ENCODE measurements at regions not wholly inside any gene's neighbourhood (a gene's known extent, or its start where the extent isn't known, plus 50 kb on each side); places are given as distances from the start of the nearest gene placed in this dataset.

GRCh38 chr4:17013382-17014006 is 115.0 kb upstream of the LDB2 start:
- no peak for ATAC-seq
- no peak overlapping the region for H3K27ac ChIP-seq (ENCODE audit: low read length)
- no peaks in the 10 kb centered on the region for H3F3A ChIP-seq (ENCODE audit: low read length, unreplicated experiment)
- H3K9me3 ChIP-seq (ENCODE audit: low read length): no peaks in the 10 kb centered on the region
- CTCF ChIA-PET: no interaction called here
- H3K9me2 ChIP-seq (replicated peaks; ENCODE audit: low read length): no peaks in the 10 kb centered on the region
- no peak overlapping the region for H3K9ac ChIP-seq (ENCODE audit: low read length)
- intact Hi-C loops (cut with micrococcal nuclease): no loop called here
- H3K36me3 ChIP-seq (ENCODE audit: low read depth, low read length): no peaks in the 10 kb centered on the region
- H3K4me3 ChIP-seq (ENCODE audit: low read length): no peak overlapping the region
- BruUV-seq (replicated peaks): no TSS peak
- no peaks in the 10 kb centered on the region for H3K4me1 ChIP-seq (ENCODE audit: insufficient read depth, low read length)
- DNase-seq: no peak
- peaks cover 22% of the 10 kb centered on the region for H3K27me3 ChIP-seq (ENCODE audit: low read length)
- TF ChIP-seq EZH2phosphoT487 (IDR thresholded peaks at IDR 0.05; ENCODE audit: borderline replicate concordance, low read length) (no peak), EZH2 (IDR thresholded peaks at IDR 0.05; ENCODE audit: low read length, unreplicated experiment) (no peak), CTCF (conservative IDR thresholded peaks at IDR 0.05; ENCODE audit: low read depth, low read length) (no peak)
- no peak overlapping the region for H3K4me2 ChIP-seq (ENCODE audit: low read length)
- H3K79me2 ChIP-seq (ENCODE audit: low read length): no peaks in the 10 kb centered on the region
- POLR2A ChIA-PET (ENCODE audit: unreplicated experiment): no interaction called here
- H2AFZ ChIP-seq (ENCODE audit: low read length): no peak overlapping the region
- H4K20me1 ChIP-seq (ENCODE audit: low read length): no peaks in the 10 kb centered on the region

DNA sequence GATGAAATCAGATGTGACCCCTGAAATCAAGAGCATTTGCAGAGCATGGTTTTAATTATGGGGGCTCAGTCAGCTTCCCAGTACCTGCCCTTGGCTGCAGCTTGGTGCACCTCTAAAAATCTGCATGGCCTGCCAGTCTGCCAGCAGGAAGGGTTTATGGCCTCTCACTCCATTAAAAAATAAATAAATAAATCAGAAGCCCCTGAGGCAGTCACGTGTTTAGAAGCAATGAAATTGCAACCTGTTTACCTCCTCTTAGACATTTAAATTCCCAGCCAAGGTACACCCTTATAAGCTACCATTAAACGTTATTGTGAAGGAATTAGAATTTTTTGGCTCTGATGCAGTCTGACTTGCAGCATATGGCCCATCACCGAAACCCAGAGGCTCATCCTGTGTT is 114.0 kb upstream of the LDB2 start:
- H3K79me2 ChIP-seq (ENCODE audit: low read length): no peaks in the 10 kb centered on the region
- POLR2A ChIA-PET (ENCODE audit: unreplicated experiment): no interaction called here
- intact Hi-C loops (cut with micrococcal nuclease): no loop called here
- no peaks in the 10 kb centered on the region for H3K36me3 ChIP-seq (ENCODE audit: low read depth, low read length)
- no peak overlapping the region for H3K4me3 ChIP-seq (ENCODE audit: low read length)
- H3K4me2 ChIP-seq (ENCODE audit: low read length): no peak overlapping the region
- H2AFZ ChIP-seq (ENCODE audit: low read length): no peak overlapping the region
- H4K20me1 ChIP-seq (ENCODE audit: low read length): no peaks in the 10 kb centered on the region
- H3K27me3 ChIP-seq (ENCODE audit: low read length): peaks cover 22% of the 10 kb centered on the region
- no peaks in the 10 kb centered on the region for H3K9me2 ChIP-seq (replicated peaks; ENCODE audit: low read length)
- ATAC-seq: no peak
- no peak for TF ChIP-seq EZH2 (IDR thresholded peaks at IDR 0.05; ENCODE audit: low read length, unreplicated experiment)
- TF ChIP-seq CTCF (conservative IDR thresholded peaks at IDR 0.05; ENCODE audit: low read depth, low read length): no peak
- no peak for TF ChIP-seq EZH2phosphoT487 (IDR thresholded peaks at IDR 0.05; ENCODE audit: borderline replicate concordance, low read length)
- no peaks in the 10 kb centered on the region for H3F3A ChIP-seq (ENCODE audit: low read length, unreplicated experiment)
- H3K9ac ChIP-seq (ENCODE audit: low read length): no peak overlapping the region
- H3K9me3 ChIP-seq (ENCODE audit: low read length): no peaks in the 10 kb centered on the region
- DNase-seq: no peak
- CTCF ChIA-PET: no interaction called here
- BruUV-seq (replicated peaks): no TSS peak
- no peaks in the 10 kb centered on the region for H3K4me1 ChIP-seq (ENCODE audit: insufficient read depth, low read length)
- no peak overlapping the region for H3K27ac ChIP-seq (ENCODE audit: low read length)

DNA sequence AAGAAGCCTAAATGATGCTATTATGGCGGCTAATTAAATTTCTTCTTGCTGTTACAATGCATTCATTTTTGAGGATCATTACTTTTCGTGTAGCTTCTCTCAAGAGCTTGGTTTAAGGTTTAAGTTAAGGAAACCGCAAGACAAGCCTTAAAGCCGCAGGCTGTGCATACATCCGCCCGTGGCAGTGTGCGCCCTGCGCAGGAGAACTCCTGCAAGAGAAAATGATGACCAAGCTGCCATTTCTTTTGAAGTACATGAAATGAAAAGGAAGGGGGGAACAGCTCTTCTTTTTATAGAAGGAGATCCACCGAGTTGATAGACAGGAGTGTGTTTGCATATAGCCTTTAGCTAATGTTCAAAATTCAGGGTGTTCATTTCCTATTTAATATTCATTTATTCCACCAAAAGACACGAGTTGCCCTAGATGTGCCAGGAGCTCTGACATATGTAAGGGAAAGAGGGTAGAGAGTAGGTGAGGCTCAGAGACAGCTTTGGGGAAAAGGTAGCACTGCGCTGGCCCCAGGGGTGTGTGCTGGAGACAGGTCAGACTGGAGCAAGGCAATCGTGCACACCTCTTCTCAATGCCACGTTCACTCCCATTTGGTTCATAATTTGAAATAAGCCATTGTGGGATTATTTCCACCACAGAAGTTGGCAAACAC is 112.1 kb upstream of the LDB2 start:
- no peaks in the 10 kb centered on the region for H3K4me1 ChIP-seq (ENCODE audit: insufficient read depth, low read length)
- H2AFZ ChIP-seq (ENCODE audit: low read length): no peak overlapping the region
- no peaks in the 10 kb centered on the region for H4K20me1 ChIP-seq (ENCODE audit: low read length)

More for the DNA sequence above, 112.1 kb upstream of the LDB2 start:
- intact Hi-C loops (cut with micrococcal nuclease): no loop called here
- ChIA-PET POLR2A (ENCODE audit: unreplicated experiment) (no interaction called here), CTCF (no interaction called here)
- no peaks in the 10 kb centered on the region for H3F3A ChIP-seq (ENCODE audit: low read length, unreplicated experiment)
- no peak overlapping the region for H3K4me2 ChIP-seq (ENCODE audit: low read length)
- H3K9ac ChIP-seq (ENCODE audit: low read length): no peak overlapping the region
- no peak for TF ChIP-seq EZH2 (IDR thresholded peaks at IDR 0.05; ENCODE audit: low read length, unreplicated experiment)
- no peak for TF ChIP-seq EZH2phosphoT487 (IDR thresholded peaks at IDR 0.05; ENCODE audit: borderline replicate concordance, low read length)
- no peak for TF ChIP-seq CTCF (conservative IDR thresholded peaks at IDR 0.05; ENCODE audit: low read depth, low read length)
- no peaks in the 10 kb centered on the region for H3K36me3 ChIP-seq (ENCODE audit: low read depth, low read length)
- H3K4me3 ChIP-seq (ENCODE audit: low read length): no peak overlapping the region
- ATAC-seq: no peak
- BruUV-seq (replicated peaks): no TSS peak
- no peak overlapping the region for H3K27ac ChIP-seq (ENCODE audit: low read length)
- H3K79me2 ChIP-seq (ENCODE audit: low read length): no peaks in the 10 kb centered on the region
- DNase-seq: no peak
- H3K27me3 ChIP-seq (ENCODE audit: low read length): peaks cover 22% of the 10 kb centered on the region
- no peaks in the 10 kb centered on the region for H3K9me3 ChIP-seq (ENCODE audit: low read length)
- H3K9me2 ChIP-seq (replicated peaks; ENCODE audit: low read length): no peaks in the 10 kb centered on the region
